VCaP (cell line): ENCODE measurements at regions not wholly inside any gene's neighbourhood (a gene's known extent, or its start where the extent isn't known, plus 50 kb on each side); places are given as distances from the start of the nearest gene placed in this dataset.

Experiments
- H3K27ac ChIP-seq: fragments of 450-650 bp; 2 replicates; pipeline ENCODE4 v1.5.1; 2017
- TF ChIP-seq, protein P1 (sequence below): fragments of 450-650 bp; conservative IDR thresholded peaks from 2 replicates; pipeline ENCODE4 v1.5.1; 2017; ENCODE audit warnings: mild to moderate bottlenecking, moderate library complexity

GRCh38 chr16:65343556-65343955 lies 221.7 kb upstream of the CDH11 start:
- TF ChIP-seq, protein P1, sequence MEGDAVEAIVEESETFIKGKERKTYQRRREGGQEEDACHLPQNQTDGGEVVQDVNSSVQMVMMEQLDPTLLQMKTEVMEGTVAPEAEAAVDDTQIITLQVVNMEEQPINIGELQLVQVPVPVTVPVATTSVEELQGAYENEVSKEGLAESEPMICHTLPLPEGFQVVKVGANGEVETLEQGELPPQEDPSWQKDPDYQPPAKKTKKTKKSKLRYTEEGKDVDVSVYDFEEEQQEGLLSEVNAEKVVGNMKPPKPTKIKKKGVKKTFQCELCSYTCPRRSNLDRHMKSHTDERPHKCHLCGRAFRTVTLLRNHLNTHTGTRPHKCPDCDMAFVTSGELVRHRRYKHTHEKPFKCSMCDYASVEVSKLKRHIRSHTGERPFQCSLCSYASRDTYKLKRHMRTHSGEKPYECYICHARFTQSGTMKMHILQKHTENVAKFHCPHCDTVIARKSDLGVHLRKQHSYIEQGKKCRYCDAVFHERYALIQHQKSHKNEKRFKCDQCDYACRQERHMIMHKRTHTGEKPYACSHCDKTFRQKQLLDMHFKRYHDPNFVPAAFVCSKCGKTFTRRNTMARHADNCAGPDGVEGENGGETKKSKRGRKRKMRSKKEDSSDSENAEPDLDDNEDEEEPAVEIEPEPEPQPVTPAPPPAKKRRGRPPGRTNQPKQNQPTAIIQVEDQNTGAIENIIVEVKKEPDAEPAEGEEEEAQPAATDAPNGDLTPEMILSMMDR, result no peak
- no peak overlapping the region for H3K27ac ChIP-seq

GRCh38 chr16:65342231-65342866 lies 220.5 kb upstream of the CDH11 start:
- TF ChIP-seq, protein P1, result no peak
- no peak overlapping the region for H3K27ac ChIP-seq

GRCh38 chr16:65339062-65339461 lies 217.2 kb upstream of the CDH11 start:
- TF ChIP-seq, protein P1, result no peak
- H3K27ac ChIP-seq, result no peak overlapping the region

- TF ChIP-seq, protein P1, result no peak
- H3K27ac ChIP-seq, result no peak overlapping the region
Observed at GRCh38 chr16:65336160-65336559, 214.3 kb upstream of the CDH11 start.

GRCh38 chr16:65334081-65334480 lies 212.2 kb upstream of the CDH11 start:
- no peak overlapping the region for H3K27ac ChIP-seq
- TF ChIP-seq, protein P1, result no peak

GRCh38 chr16:65333283-65333682 lies 211.4 kb upstream of the CDH11 start:
- no peak overlapping the region for H3K27ac ChIP-seq
- TF ChIP-seq, protein P1, result no peak

- TF ChIP-seq, protein P1, result no peak
- H3K27ac ChIP-seq, result no peak overlapping the region
Observed at GRCh38 chr16:65327346-65327745, 205.5 kb upstream of the CDH11 start.
